ENCODE measurements at regions not wholly inside any gene's neighbourhood (a gene's known extent, or its start where the extent isn't known, plus 50 kb on each side); places are given as distances from the start of the nearest gene placed in this dataset.

GRCh38 chr15:81987628-81988027 is 58.2 kb downstream of the MEX3B start:
- TF ChIP-seq CTCF (IDR thresholded peaks at IDR 0.05; ENCODE audit: insufficient read depth, missing control alignments): no peak
- no peak for FAIRE-seq
- no peak for DNase-seq (ENCODE audit: insufficient read length, low spot score)

- FAIRE-seq (no peak), DNase-seq (ENCODE audit: insufficient read length, low spot score) (no peak)
- no peak for TF ChIP-seq CTCF (IDR thresholded peaks at IDR 0.05; ENCODE audit: insufficient read depth, missing control alignments)
These were observed 62.3 kb downstream of the MEX3B start for GRCh38 chr15:81983497-81983896.

- no peak for FAIRE-seq
These were observed 63.0 kb downstream of the MEX3B start for GRCh38 chr15:81982808-81983207.

GRCh38 chr15:81981908-81982307 is 63.9 kb downstream of the MEX3B start:
- TF ChIP-seq CTCF (IDR thresholded peaks at IDR 0.05; ENCODE audit: insufficient read depth, missing control alignments): no peak
- DNase-seq (ENCODE audit: insufficient read length, low spot score) (no peak), FAIRE-seq (no peak)

More at GRCh38 chr15:81982808-81983207, 63.0 kb downstream of the MEX3B start:
- no peak for TF ChIP-seq CTCF (IDR thresholded peaks at IDR 0.05; ENCODE audit: insufficient read depth, missing control alignments)
- DNase-seq (ENCODE audit: insufficient read length, low spot score): no peak

- TF ChIP-seq CTCF (IDR thresholded peaks at IDR 0.05; ENCODE audit: insufficient read depth, missing control alignments): no peak
- FAIRE-seq: no peak
- no peak for DNase-seq (ENCODE audit: insufficient read length, low spot score)
These were observed 68.4 kb downstream of the MEX3B start for GRCh38 chr15:81977464-81977863.

GRCh38 chr15:81968691-81969090 is 77.1 kb downstream of the MEX3B start:
- FAIRE-seq: no peak
- TF ChIP-seq CTCF (IDR thresholded peaks at IDR 0.05; ENCODE audit: insufficient read depth, missing control alignments): no peak
- DNase-seq (ENCODE audit: insufficient read length, low spot score): no peak

GRCh38 chr15:81966631-81967030 is 79.2 kb downstream of the MEX3B start:
- DNase-seq (ENCODE audit: insufficient read length, low spot score) (no peak), FAIRE-seq (no peak)
- no peak for TF ChIP-seq CTCF (IDR thresholded peaks at IDR 0.05; ENCODE audit: insufficient read depth, missing control alignments)

Data from D721Med (cell line).